B cell (primary cell): ENCODE measurements at regions not wholly inside any gene's neighbourhood (a gene's known extent, or its start where the extent isn't known, plus 50 kb on each side); places are given as distances from the start of the nearest gene placed in this dataset.

Source experiments
- ATAC-seq: fragments of 200-7000 bp; cut with Tn5 transposase; one replicate; pipeline ENCODE4 v1.10.0; 2021; ENCODE audit warnings: low read depth, mild to moderate bottlenecking, moderate number of reproducible peaks, moderate library complexity
- CTCF ChIA-PET: fragments of 350-600 bp; sonication (Branson Sonifier 250); formaldehyde crosslinking; loops from one replicate; lab custom pipeline; 2021; ENCODE audit warnings: antibody characterized with exemption, inconsistent platforms; lab: Charles Lee
- POLR2A ChIA-PET: fragments of 350-600 bp; sonication (Branson Sonifier 250); formaldehyde crosslinking; loops from one replicate; lab custom pipeline; 2021; ENCODE audit warnings: antibody characterized with exemption; lab: Charles Lee
- DNase-seq: peaks from one replicate; pipeline ENCODE4 v3.0.0; 2013
- H2AFZ ChIP-seq: 2 replicates; pipeline ENCODE4 v1.6.1; 2012; ENCODE audit warnings: mild to moderate bottlenecking, low read depth, low read length; ENCODE audit not compliant: insufficient read depth, poor library complexity, severe bottlenecking
- H3K27ac ChIP-seq, 2 donors: 1 replicate in 1 of 2; 2 replicates in 1 of 2; pipeline ENCODE4 v1.5.1; 2012 to 2013; ENCODE audit warnings: low read length in 2 of 2, mild to moderate bottlenecking in 2 of 2, moderate library complexity in 1 of 2
- H3K27me3 ChIP-seq, 4 experiments: fragments of 200-600 bp in 1 of 4; sonication (generic) in 1 of 4; replicated peaks in 1 of 4; 1 replicate in 2 of 4; 2 replicates in 2 of 4; pipeline versions ENCODE4 v1.6.1 to v1.7.0; 2013 to 2016; ENCODE audit warnings: low read length in 3 of 4, mild to moderate bottlenecking in 2 of 4, mixed read lengths in 1 of 4, moderate library complexity in 1 of 4; ENCODE audit not compliant: insufficient read depth in 4 of 4, control insufficient read depth in 3 of 4; ENCODE audit errors: control extremely low read depth in 1 of 4
- H3K36me3 ChIP-seq, 2 experiments: replicated peaks in 1 of 2; 1 replicate in 1 of 2; 2 replicates in 1 of 2; pipeline versions ENCODE4 v1.6.1 to v1.7.1; 2013; ENCODE audit warnings: low read length in 1 of 2; ENCODE audit not compliant: insufficient read depth in 2 of 2, control insufficient read depth in 1 of 2; ENCODE audit errors: control extremely low read depth in 1 of 2, extremely low read depth in 1 of 2
- H3K4me1 ChIP-seq, 2 donors: fragments of 200-600 bp in 1 of 2; sonication (generic) in 1 of 2; 1 replicate in 1 of 2; 2 replicates in 1 of 2; pipeline versions ENCODE4 v1.5.1 to v1.6.1; 2013 to 2017; ENCODE audit warnings: low read length in 2 of 2; ENCODE audit not compliant: control insufficient read depth in 2 of 2, insufficient read depth in 2 of 2
- H3K4me2 ChIP-seq: replicated peaks from 2 replicates; pipeline ENCODE3; 2012; ENCODE audit warnings: mild to moderate bottlenecking, low read depth, low read length; ENCODE audit not compliant: poor library complexity, severe bottlenecking
- H3K4me3 ChIP-seq, 5 experiments: fragments of 200-600 bp in 1 of 5; sonication (generic) in 1 of 5; 1 replicate in 3 of 5; 2 replicates in 2 of 5; pipeline versions ENCODE4 v1.5.1 to v1.7.0; 2011 to 2016; ENCODE audit warnings: low read length in 4 of 5, mild to moderate bottlenecking in 4 of 5, low read depth in 2 of 5, control low read depth in 1 of 5, moderate library complexity in 1 of 5; ENCODE audit not compliant: insufficient read depth in 1 of 5; ENCODE audit errors: control extremely low read depth in 1 of 5, extremely low read depth in 1 of 5
- H3K79me2 ChIP-seq: fragments of 200-600 bp; sonication (generic); one replicate; pipeline ENCODE4 v1.6.0; 2016; ENCODE audit warnings: low read length; ENCODE audit not compliant: control insufficient read depth, insufficient read depth
- H3K9ac ChIP-seq: fragments of 200-600 bp; sonication (generic); 2 replicates; pipeline ENCODE4 v1.6.1; 2017; ENCODE audit warnings: mild to moderate bottlenecking, low read length, moderate library complexity
- H3K9me3 ChIP-seq, 3 donors: one replicate each; pipeline versions ENCODE4 v1.6.1 to v1.7.1; 2013; ENCODE audit warnings: low read length in 2 of 3; ENCODE audit not compliant: control insufficient read depth in 2 of 3, insufficient read depth in 1 of 3; ENCODE audit errors: control extremely low read depth in 1 of 3
- H4K20me1 ChIP-seq: 2 replicates; pipeline ENCODE4 v1.6.0; 2012; ENCODE audit warnings: mild to moderate bottlenecking, low read length; ENCODE audit not compliant: insufficient read depth, control insufficient read depth, poor library complexity, severe bottlenecking
- H3K27ac Mint-ChIP-seq: one replicate; pipeline ENCODE4 v1.8.0; 2021; ENCODE audit warnings: mixed read lengths
- H3K27me3 Mint-ChIP-seq: one replicate; pipeline ENCODE4 v1.8.0; 2021; ENCODE audit warnings: mixed read lengths
- H3K4me1 Mint-ChIP-seq: one replicate; pipeline ENCODE4 v1.8.0; 2021; ENCODE audit warnings: mixed read lengths
- H3K4me3 Mint-ChIP-seq: one replicate; pipeline ENCODE4 v1.8.0; 2021; ENCODE audit warnings: mixed read lengths
- H3K9me3 Mint-ChIP-seq: one replicate; pipeline ENCODE4 v1.8.0; 2022; ENCODE audit warnings: mixed read lengths; ENCODE audit not compliant: insufficient read depth
- EZH2 ChIP-seq: IDR thresholded peaks from 2 replicates; pipeline ENCODE4 v1.6.1; 2012; ENCODE audit warnings: borderline replicate concordance, low read depth, mild to moderate bottlenecking, moderate library complexity, low read length; ENCODE audit not compliant: insufficient read depth, poor library complexity, severe bottlenecking
- WGBS: methylation state at CpG from one replicate; pipeline ENCODE4 v1.1.5; 2013; ENCODE audit warnings: missing lambda C conversion rate; ENCODE audit not compliant: insufficient coverage; 5-methylcytosine and 5-hydroxymethylcytosine counted together
- intact Hi-C: fragments of 100-400 bp; cut with micrococcal nuclease; formaldehyde crosslinking; loops from one replicate; pipeline ENCODE4 v1.10.0; 2022
- TF ChIP-seq, protein P1 (sequence below): fragments of 200-600 bp; IDR thresholded peaks from one replicate; pipeline ENCODE4 v1.8.0; 2022; ENCODE audit warnings: antibody characterized with exemption, mild to moderate bottlenecking

DNA sequence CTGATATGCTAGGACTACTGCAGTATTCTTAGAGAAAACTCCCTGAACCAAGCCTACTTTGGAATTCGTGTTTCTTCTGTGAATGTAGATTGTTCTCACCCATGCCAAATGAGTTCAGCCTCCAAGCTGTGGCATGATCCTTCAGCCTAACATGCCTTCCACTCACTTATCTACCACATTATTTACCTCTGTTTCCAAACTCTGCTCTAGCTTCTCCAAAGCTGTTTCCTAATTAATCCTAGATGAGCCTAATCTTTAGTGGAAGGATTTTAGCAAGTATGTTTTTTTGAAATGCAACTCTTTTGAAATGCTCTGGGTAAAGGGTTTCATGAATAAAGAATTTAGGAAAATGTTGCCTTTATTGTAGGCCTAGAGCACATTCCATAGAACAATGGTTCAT is 152.9 kb upstream of the MMADHC start:
- Mint-ChIP-seq H3K27me3 (no peaks in the 10 kb centered on the region), H3K4me1 (no peaks in the 10 kb centered on the region), H3K27ac (no peak overlapping the region), H3K9me3 (no peaks in the 10 kb centered on the region), H3K4me3 (no peak overlapping the region)
- no peaks in the 10 kb centered on the region for H3K9me3 ChIP-seq
- no peak for TF ChIP-seq EZH2
- TF ChIP-seq, protein P1, sequence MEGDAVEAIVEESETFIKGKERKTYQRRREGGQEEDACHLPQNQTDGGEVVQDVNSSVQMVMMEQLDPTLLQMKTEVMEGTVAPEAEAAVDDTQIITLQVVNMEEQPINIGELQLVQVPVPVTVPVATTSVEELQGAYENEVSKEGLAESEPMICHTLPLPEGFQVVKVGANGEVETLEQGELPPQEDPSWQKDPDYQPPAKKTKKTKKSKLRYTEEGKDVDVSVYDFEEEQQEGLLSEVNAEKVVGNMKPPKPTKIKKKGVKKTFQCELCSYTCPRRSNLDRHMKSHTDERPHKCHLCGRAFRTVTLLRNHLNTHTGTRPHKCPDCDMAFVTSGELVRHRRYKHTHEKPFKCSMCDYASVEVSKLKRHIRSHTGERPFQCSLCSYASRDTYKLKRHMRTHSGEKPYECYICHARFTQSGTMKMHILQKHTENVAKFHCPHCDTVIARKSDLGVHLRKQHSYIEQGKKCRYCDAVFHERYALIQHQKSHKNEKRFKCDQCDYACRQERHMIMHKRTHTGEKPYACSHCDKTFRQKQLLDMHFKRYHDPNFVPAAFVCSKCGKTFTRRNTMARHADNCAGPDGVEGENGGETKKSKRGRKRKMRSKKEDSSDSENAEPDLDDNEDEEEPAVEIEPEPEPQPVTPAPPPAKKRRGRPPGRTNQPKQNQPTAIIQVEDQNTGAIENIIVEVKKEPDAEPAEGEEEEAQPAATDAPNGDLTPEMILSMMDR: no peak
- ChIA-PET POLR2A (no interaction called here), CTCF (interaction anchor here (0.5 kb wide), 1 partner anchor 24 kb away, joined by 3 read pairs; no protein-coding TSS in a partner anchor)
- H3K79me2 ChIP-seq: no peaks in the 10 kb centered on the region
- H3K36me3 ChIP-seq: no peaks in the 10 kb centered on the region
- no CpG with 5 or more reads among the region's 1 CpG for WGBS
- no peaks in the 10 kb centered on the region for H3K27me3 ChIP-seq
- intact Hi-C loops: no loop called here
- H3K27ac ChIP-seq: no peak overlapping the region
- H3K4me2 ChIP-seq: no peak overlapping the region
- no peak overlapping the region for H3K9ac ChIP-seq
- H2AFZ ChIP-seq: no peak overlapping the region
- no peaks in the 10 kb centered on the region for H4K20me1 ChIP-seq
- H3K4me3 ChIP-seq: no peak overlapping the region
- ATAC-seq: no peak
- no peak for DNase-seq
- no peaks in the 10 kb centered on the region for H3K4me1 ChIP-seq

DNA sequence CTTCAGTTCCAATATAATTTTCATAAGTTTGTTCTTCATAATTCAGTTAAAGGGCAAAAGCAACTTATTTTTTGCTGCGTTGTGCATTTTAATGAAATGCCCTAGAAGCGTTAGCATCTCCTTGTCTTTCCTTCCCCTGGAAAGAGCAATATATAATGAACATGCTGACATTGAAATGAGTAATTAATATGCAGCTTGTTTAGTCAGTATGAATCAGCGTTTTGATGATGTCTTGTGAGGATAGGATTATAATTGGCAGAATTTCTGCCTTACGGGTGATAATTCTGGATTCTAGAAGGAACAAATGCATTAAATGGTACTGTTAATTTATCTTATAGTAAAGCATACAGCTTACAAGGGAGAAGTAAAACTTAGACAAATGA is 152.3 kb upstream of the MMADHC start:
- Histone ChIP-seq H3K9me3 (no peaks in the 10 kb centered on the region), H4K20me1 (no peaks in the 10 kb centered on the region), H3K4me3 (no peak overlapping the region), H3K4me2 (no peak overlapping the region), H3K9ac (no peak overlapping the region), H2AFZ (no peak overlapping the region), H3K36me3 (no peaks in the 10 kb centered on the region), H3K79me2 (no peaks in the 10 kb centered on the region), H3K27ac (no peak overlapping the region), H3K27me3 (no peaks in the 10 kb centered on the region), H3K4me1 (no peaks in the 10 kb centered on the region)
- intact Hi-C loops: no loop called here
- ChIA-PET CTCF (interaction anchor here (1.5 kb wide), 1 partner anchor 10 kb away, joined by 3 read pairs; no protein-coding TSS in a partner anchor), POLR2A (no interaction called here)
- TF ChIP-seq, protein P1: no peak
- TF ChIP-seq EZH2: no peak
- ATAC-seq (no peak), DNase-seq (no peak)
- Mint-ChIP-seq H3K27ac (no peak overlapping the region), H3K9me3 (no peaks in the 10 kb centered on the region), H3K4me1 (no peaks in the 10 kb centered on the region), H3K27me3 (no peaks in the 10 kb centered on the region), H3K4me3 (no peak overlapping the region)
- WGBS: no CpG with 5 or more reads among the region's 4 CpGs
